Cardiac muscle cell (in vitro differentiated cells and primary cell): ENCODE measurements at regions not wholly inside any gene's neighbourhood (a gene's known extent, or its start where the extent isn't known, plus 50 kb on each side); places are given as distances from the start of the nearest gene placed in this dataset.
"Not testable (repeated sequence)": the region's sequence is repeated elsewhere in the genome, so short reads cannot be mapped to it uniquely, and the experiment has no call there.

Experiments used
- DNase-seq, 2 donors: peaks; one replicate each; pipeline versions ENCODE4 v3.0.0 to v3.0.0-alpha.2; 2010 to 2017; ENCODE audit warnings: low read depth in 1 of 2, low spot score in 1 of 2
- H3K27ac ChIP-seq: fragments of 200-600 bp; sonication (generic); 2 replicates; pipeline ENCODE4 v1.5.1; 2016
- H3K27me3 ChIP-seq: fragments of 200-600 bp; sonication (generic); 2 replicates; pipeline ENCODE4 v1.6.0; 2016; ENCODE audit warnings: control low read depth
- H3K36me3 ChIP-seq: fragments of 200-600 bp; sonication (generic); 2 replicates; pipeline ENCODE4 v1.5.1; 2016; ENCODE audit warnings: control low read depth
- H3K4me1 ChIP-seq: fragments of 200-600 bp; sonication (generic); 2 replicates; pipeline ENCODE4 v1.8.1; 2017; ENCODE audit warnings: low read depth, mild to moderate bottlenecking, mixed run types
- H3K4me3 ChIP-seq: fragments of 200-600 bp; sonication (generic); 2 replicates; pipeline ENCODE4 v1.5.1; 2016; ENCODE audit warnings: mild to moderate bottlenecking
- H3K9me3 ChIP-seq: fragments of 200-600 bp; sonication (generic); 2 replicates; pipeline ENCODE4 v1.5.1; 2017; ENCODE audit warnings: low read depth, mild to moderate bottlenecking, control low read depth
- TF ChIP-seq, protein P1 (sequence below): IDR thresholded peaks from 2 replicates; pipeline ENCODE4 v1.5.1; 2012; ENCODE audit warnings: low read depth, mild to moderate bottlenecking, low read length

DNA sequence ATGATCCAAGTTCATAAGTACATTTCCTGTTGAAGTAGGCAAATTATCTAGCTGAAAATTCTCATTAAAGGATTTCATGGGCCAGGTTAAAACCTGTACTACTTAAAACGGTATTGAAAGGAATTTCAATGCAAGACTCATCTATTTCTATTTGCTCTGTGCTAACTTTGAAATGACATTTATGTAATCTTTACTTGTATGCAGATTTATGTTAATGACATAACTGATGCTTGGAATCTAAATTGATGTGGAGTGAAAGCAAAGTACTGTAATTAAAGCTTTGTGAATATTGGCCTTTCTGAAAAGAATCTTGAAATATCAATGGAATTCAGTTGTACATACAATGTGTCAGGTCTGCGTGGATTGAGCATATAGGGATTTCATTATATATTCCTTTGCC lies 390.0 kb downstream of the CPS1 start:
- Histone ChIP-seq H3K4me1 (peaks cover 6% of the 10 kb centered on the region), H3K27me3 (no peaks in the 10 kb centered on the region), H3K36me3 (no peaks in the 10 kb centered on the region), H3K9me3 (no peaks in the 10 kb centered on the region), H3K27ac (no peak overlapping the region), H3K4me3 (no peak overlapping the region)
- DNase-seq = no peak
- TF ChIP-seq, protein P1, sequence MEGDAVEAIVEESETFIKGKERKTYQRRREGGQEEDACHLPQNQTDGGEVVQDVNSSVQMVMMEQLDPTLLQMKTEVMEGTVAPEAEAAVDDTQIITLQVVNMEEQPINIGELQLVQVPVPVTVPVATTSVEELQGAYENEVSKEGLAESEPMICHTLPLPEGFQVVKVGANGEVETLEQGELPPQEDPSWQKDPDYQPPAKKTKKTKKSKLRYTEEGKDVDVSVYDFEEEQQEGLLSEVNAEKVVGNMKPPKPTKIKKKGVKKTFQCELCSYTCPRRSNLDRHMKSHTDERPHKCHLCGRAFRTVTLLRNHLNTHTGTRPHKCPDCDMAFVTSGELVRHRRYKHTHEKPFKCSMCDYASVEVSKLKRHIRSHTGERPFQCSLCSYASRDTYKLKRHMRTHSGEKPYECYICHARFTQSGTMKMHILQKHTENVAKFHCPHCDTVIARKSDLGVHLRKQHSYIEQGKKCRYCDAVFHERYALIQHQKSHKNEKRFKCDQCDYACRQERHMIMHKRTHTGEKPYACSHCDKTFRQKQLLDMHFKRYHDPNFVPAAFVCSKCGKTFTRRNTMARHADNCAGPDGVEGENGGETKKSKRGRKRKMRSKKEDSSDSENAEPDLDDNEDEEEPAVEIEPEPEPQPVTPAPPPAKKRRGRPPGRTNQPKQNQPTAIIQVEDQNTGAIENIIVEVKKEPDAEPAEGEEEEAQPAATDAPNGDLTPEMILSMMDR = no peak

DNA sequence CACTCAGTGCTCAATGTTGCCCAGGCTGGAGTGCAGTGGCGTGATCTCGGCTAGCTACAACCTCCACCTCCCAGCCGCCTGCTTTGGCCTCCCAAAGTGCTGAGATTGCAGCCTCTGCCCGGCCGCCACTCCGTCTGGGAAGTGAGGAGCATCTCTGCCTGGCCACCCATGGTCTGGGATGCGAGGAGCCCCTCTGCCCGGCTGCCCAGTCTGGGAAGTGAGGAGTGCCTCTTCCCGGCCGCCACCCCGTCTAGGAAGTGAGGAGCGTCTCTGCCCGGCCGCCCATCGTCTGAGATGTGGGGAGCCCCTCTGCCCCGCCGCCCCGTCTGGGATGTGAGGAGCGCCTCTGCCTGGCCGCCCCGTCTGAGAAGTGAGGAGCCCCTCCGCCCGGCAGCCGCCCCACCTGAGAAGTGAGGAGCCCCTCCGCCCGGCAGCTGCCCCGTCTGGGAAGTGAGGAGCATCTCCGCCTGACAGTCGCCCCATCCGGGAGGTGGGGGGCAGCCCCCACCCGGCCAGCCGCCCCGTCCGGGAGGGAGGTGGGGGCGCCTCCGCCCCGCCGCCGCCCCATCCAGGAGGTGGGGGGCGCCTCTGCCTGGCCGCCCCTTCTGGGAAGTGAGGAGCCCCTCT lies 394.1 kb downstream of the CPS1 start:
- not testable (repeated sequence) for H3K9me3 ChIP-seq, H3K27me3 ChIP-seq, DNase-seq, H3K36me3 ChIP-seq, H3K27ac ChIP-seq, H3K4me1 ChIP-seq, H3K4me3 ChIP-seq

DNA sequence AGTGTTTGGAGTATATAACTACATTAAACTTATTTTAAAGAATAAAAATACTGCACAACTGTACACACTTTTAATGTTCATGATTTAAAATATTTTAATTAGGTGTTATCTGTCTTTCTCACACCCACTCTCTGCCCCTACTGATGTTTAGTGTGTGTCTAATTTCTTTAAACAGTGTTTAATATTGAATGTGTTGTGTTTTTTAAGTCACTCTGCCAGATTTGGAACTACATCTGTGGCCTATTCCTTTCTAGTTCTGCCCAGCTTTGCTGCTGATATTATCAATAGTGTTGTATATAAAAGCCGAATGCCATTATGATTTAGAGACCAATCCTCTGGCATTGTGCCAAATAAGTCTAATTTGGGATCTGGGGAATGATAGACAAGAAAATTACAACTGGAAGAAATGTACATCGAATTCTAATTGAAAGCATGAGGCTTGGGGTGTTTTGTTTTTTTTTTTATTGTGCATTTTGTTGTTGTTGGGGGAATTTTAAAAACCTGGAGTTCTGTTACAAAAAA lies 398.0 kb downstream of the CPS1 start:
- Histone ChIP-seq H3K4me3 (no peak overlapping the region), H3K27ac (no peak overlapping the region), H3K4me1 (no peaks in the 10 kb centered on the region), H3K36me3 (no peaks in the 10 kb centered on the region), H3K9me3 (no peaks in the 10 kb centered on the region), H3K27me3 (no peaks in the 10 kb centered on the region)
- TF ChIP-seq, protein P1 = no peak
- no peak for DNase-seq

DNA sequence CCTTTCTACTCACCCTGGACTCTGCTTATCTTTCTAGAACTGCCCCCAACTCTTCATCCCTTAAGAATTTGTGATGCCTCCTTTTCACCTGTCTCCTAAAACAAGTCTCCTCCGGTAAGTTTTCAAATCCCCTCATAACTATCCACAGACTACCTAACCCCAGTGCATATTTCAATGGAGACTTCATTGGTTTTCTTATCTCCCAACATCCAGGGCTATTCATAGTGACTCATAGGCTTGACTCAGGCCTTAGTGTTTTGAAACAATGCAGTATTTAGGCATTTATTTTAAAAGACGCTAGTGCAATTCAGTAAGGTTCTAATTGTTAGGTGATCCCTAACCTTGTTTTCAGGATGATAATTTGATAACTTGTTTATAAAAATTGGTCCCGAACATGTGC lies 399.2 kb downstream of the CPS1 start:
- Histone ChIP-seq H3K4me1 (no peaks in the 10 kb centered on the region), H3K4me3 (no peak overlapping the region), H3K27me3 (no peaks in the 10 kb centered on the region), H3K9me3 (no peaks in the 10 kb centered on the region), H3K36me3 (no peaks in the 10 kb centered on the region), H3K27ac (no peak overlapping the region)
- DNase-seq = peak in 1 of 2 donors; percentile 60
- TF ChIP-seq, protein P1 = no peak

DNA sequence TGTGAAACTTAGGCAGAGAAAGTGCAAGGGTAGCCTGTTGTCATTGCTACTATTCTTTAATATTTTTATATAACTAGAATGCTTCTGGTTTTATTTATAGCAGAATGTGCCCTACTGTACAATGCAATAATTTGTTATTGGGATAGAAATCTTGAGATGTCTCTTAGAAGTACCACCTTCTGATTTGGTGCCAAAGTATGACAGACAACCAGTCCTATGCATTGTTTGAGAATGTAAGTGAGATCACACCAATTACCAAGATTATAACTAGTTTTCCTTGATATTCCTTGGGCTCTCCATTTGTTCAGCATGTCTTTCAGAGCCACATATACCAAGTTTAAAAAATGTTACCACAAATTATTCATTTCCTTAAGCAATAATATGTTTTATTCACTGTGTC lies 399.7 kb downstream of the CPS1 start:
- Histone ChIP-seq H3K27ac (no peak overlapping the region), H3K4me3 (no peak overlapping the region), H3K36me3 (no peaks in the 10 kb centered on the region), H3K4me1 (peaks cover under 1% of the 10 kb centered on the region), H3K27me3 (no peaks in the 10 kb centered on the region), H3K9me3 (no peaks in the 10 kb centered on the region)
- DNase-seq = no peak
- TF ChIP-seq, protein P1 = no peak

DNA sequence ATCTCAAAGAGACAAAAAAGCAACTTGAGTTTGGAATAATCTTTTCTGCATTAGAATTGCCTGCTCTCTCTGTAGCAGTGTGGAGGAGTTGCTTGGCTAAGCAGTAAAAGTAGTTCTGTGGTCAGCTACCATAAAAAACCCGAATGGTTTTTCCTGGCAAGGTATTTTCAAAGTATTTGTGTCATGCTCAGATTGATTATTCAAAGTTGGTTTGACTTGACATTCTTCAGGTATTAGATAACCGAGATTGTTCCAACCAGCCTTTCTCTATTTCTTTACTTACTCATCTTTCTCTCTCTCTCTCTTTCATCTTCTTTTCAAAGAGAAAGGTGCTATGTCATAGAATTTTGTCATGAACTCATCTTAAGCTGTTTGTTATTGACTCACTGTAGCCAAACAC lies 404.9 kb downstream of the CPS1 start:
- H3K36me3 ChIP-seq = no peaks in the 10 kb centered on the region
- no peaks in the 10 kb centered on the region for H3K9me3 ChIP-seq
- no peaks in the 10 kb centered on the region for H3K27me3 ChIP-seq
- no peak overlapping the region for H3K4me3 ChIP-seq
- no peak for DNase-seq
- no peak overlapping the region for H3K27ac ChIP-seq
- H3K4me1 ChIP-seq = peaks cover 15% of the 10 kb centered on the region
- TF ChIP-seq, protein P1 = no peak
